Dendritic cell treated with granulocyte-macrophage colony-stimulating factor and Interleukin-4, amounts not matched to agents 40 ng/mL and 50 ng/mL, for 4 days (primary cell): ENCODE measurements at regions not wholly inside any gene's neighbourhood (a gene's known extent, or its start where the extent isn't known, plus 50 kb on each side); places are given as distances from the start of the nearest gene placed in this dataset.

ENCODE experiments used
- H3K27ac Mint-ChIP-seq: one replicate; pipeline ENCODE4 v1.8.0; 2022; ENCODE audit warnings: mild to moderate bottlenecking, mixed read lengths
- H3K27me3 Mint-ChIP-seq: one replicate; pipeline ENCODE4 v1.8.0; 2022; ENCODE audit warnings: mild to moderate bottlenecking, mixed read lengths
- H3K36me3 Mint-ChIP-seq: one replicate; pipeline ENCODE4 v1.8.0; 2022; ENCODE audit warnings: low read depth, mixed read lengths
- H3K4me1 Mint-ChIP-seq: one replicate; pipeline ENCODE4 v1.8.0; 2022; ENCODE audit warnings: low read depth, mixed read lengths
- H3K4me3 Mint-ChIP-seq: one replicate; pipeline ENCODE4 v1.8.0; 2022; ENCODE audit warnings: mild to moderate bottlenecking, moderate library complexity, mixed read lengths
- H3K9me3 Mint-ChIP-seq: one replicate; pipeline ENCODE4 v1.8.0; 2022; ENCODE audit warnings: mixed read lengths
- intact Hi-C: fragments of 100-400 bp; cut with micrococcal nuclease; formaldehyde crosslinking; loops from one replicate; pipeline ENCODE4 v1.15.0; 2022

DNA sequence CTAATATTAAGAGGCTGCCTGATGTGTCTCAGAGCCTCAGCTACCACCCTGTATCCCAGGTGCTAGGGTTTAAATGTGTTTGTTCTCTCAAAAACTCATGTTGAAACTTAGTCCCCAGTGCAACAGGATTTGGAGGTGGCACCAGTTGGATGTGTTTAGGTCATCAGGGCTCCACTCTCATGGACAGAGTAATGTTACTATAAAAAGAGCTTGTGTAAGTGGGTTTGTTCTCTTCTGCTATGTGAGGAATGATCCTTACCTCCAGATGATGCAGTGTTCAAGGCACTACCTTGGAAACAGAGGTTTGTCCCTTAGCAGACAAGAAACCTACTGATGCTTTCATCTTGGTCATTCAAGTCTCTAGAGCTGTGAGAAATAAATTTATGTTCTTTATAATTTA is 164.9 kb upstream of the EPHA7 start:
- Mint-ChIP-seq H3K27ac (no peak overlapping the region), H3K36me3 (no peaks in the 10 kb centered on the region), H3K4me1 (no peaks in the 10 kb centered on the region), H3K4me3 (no peak overlapping the region), H3K27me3 (no peaks in the 10 kb centered on the region), H3K9me3 (no peaks in the 10 kb centered on the region)
- intact Hi-C loops = no loop called here

DNA sequence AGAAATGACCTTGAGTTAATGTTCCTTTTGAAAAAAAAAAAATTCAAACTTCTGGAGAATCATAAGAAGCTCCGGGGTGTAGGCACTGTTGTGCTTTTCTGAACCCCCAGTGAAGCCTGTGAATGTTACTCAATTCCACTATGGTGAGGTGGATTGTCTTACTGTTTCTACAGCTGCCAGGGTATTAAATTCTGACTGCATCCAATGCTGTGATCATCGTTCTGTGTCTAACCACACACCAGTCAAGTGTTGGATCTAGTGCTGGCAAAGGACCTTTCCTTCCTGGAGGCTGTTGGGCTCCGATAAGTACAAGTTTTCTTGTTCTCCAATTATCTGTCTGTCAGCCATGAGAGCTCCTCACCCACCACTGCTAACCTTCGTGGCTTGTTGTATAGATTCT is 162.0 kb upstream of the EPHA7 start:
- Mint-ChIP-seq H3K4me1 (no peaks in the 10 kb centered on the region), H3K27me3 (no peaks in the 10 kb centered on the region), H3K4me3 (no peak overlapping the region), H3K9me3 (no peaks in the 10 kb centered on the region), H3K36me3 (no peaks in the 10 kb centered on the region), H3K27ac (no peak overlapping the region)
- intact Hi-C loops = no loop called here

DNA sequence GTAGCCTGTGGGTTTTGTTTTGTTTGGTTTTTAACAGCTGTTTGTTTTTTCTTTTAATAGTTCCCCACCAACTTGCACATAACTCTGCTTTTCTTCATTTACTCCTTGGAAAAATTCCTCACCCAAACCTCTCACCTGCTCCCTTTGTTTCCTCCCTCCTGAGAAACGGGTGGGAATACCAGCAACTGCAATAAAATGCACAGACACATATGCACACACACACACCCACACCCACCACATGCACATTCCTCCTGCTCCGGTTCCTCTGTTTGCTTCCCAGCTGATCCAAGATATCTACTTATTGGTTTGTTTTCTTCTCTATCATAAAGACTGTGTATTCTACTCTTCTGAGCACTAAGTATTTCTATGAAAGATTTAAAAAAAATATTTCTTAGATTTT is 161.1 kb upstream of the EPHA7 start:
- Mint-ChIP-seq H3K9me3 (no peaks in the 10 kb centered on the region), H3K27me3 (no peaks in the 10 kb centered on the region), H3K4me1 (no peaks in the 10 kb centered on the region), H3K27ac (no peak overlapping the region), H3K36me3 (no peaks in the 10 kb centered on the region), H3K4me3 (no peak overlapping the region)
- intact Hi-C loops = no loop called here

DNA sequence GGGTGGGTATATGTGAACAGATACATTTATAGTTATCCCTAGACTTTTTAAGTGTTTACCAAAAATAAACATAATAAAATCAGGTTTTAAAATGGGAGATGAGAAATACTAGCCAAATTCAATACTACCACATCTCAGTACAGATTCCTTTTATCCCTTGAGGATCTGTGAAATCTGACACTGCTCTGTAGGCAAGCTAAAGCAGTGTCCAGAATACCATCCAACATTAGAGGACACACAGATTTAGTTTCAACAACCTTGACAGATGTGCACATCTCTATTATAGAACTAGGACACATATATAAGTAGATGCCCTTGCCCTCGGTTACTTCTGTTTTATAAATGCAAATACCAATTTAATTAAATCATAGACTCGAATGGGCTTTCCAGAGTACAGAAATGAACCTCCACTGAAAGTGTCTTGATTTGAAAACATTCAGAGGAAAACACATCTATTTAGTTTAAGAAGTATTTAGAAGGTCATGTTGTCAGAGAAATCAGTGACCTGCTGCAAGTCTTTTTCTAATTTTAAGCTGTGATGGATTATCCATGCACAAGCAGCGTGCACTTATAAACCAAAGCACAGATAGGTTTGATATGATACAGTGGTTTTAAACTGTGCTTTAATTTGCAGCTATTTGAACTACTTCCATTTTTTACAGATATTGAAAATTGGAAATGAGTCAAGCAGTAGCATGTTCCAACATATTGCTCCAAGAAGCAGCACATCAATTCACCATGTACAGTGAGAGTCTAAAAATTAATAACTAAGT is 156.3 kb upstream of the EPHA7 start:
- Mint-ChIP-seq H3K9me3 (no peaks in the 10 kb centered on the region), H3K36me3 (no peaks in the 10 kb centered on the region), H3K27me3 (no peaks in the 10 kb centered on the region), H3K4me3 (no peak overlapping the region), H3K4me1 (no peaks in the 10 kb centered on the region), H3K27ac (no peak overlapping the region)
- intact Hi-C loops = no loop called here

DNA sequence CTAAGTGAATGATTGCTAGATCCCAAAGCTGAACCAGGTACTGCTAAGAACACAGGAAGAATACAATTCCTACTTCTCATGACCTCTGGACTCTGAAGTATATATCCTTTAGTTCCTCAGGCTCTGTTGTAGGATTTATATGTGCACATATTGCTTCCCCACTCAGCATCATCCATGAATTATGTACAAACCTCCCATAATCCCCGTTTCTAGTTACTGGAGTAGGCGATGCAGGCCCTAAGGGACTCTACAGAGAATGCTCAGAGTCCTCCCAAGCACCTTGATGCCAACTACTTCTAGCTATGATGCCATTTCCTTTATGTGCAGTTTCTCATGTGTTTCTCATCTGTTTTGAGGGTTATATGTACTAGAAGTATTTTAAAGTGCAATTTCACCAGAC is 154.9 kb upstream of the EPHA7 start:
- Mint-ChIP-seq H3K4me1 (no peaks in the 10 kb centered on the region), H3K27me3 (no peaks in the 10 kb centered on the region), H3K27ac (no peak overlapping the region), H3K4me3 (no peak overlapping the region), H3K36me3 (no peaks in the 10 kb centered on the region), H3K9me3 (no peaks in the 10 kb centered on the region)
- intact Hi-C loops = no loop called here

DNA sequence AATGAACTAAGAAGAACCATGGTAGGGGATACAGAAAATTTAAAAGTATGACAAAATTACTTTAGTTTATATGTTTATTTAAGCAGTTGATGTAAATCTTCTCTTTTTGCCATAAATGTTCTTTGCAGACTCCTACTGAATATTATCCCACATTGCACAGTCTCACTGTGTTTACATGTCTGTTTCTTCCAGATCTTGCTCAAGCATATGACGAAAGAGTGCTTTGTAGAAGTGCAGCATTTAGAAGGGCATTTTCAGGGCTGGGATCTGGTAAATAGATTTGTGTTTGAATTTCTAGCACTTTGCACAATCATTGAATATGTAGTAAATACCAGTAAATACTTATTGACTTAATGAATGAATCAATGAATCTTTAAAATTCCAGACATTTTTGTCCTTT is 152.0 kb upstream of the EPHA7 start:
- H3K36me3 Mint-ChIP-seq = no peaks in the 10 kb centered on the region
- H3K9me3 Mint-ChIP-seq = no peaks in the 10 kb centered on the region
- H3K4me1 Mint-ChIP-seq = no peaks in the 10 kb centered on the region
- no peak overlapping the region for H3K27ac Mint-ChIP-seq
- H3K4me3 Mint-ChIP-seq = no peak overlapping the region
- intact Hi-C loops = no loop called here
- H3K27me3 Mint-ChIP-seq = no peaks in the 10 kb centered on the region

DNA sequence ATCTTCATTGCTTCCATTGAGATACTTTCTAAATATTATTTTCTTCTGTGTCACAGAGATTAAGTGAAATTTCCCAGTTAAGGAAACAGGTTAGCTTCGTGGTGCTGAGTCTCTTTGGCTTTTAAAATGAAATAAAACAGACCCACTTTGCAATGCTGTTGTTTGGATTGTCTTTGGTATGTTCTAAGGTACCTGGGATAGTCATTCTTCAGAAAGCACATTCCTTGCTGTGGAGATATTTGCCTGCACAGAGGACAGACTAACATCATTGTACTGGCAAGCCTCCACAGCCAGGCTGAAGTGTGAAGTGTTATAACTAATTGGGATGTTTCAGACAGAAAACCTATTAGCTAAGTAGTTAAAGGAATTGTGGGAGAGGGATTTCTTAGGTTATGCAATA is 148.8 kb upstream of the EPHA7 start:
- no peaks in the 10 kb centered on the region for H3K4me1 Mint-ChIP-seq
- intact Hi-C loops = no loop called here
- no peaks in the 10 kb centered on the region for H3K9me3 Mint-ChIP-seq
- no peaks in the 10 kb centered on the region for H3K36me3 Mint-ChIP-seq
- no peak overlapping the region for H3K27ac Mint-ChIP-seq
- H3K27me3 Mint-ChIP-seq = no peaks in the 10 kb centered on the region
- no peak overlapping the region for H3K4me3 Mint-ChIP-seq

DNA sequence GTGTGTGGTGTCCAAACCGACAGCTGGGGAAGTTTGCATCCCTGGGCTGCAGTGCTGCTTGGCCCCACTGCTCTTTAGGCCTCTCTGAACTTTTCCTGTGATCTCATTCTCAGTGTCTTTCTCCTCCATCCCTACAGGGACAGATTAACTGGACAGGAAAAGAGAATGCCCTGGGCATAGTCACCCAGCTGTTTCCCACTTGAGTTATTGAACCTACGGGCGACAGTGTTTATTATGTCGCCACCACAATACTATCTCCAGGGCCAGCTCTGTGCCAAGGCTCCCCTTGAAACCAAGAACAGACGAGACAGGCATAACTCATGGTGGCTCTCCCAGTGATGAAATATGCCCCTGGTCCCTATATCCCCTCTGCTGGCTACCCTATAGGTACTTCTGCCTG is 147.8 kb upstream of the EPHA7 start:
- H3K4me1 Mint-ChIP-seq = no peaks in the 10 kb centered on the region
- no peaks in the 10 kb centered on the region for H3K9me3 Mint-ChIP-seq
- no peak overlapping the region for H3K4me3 Mint-ChIP-seq
- intact Hi-C loops = no loop called here
- no peaks in the 10 kb centered on the region for H3K36me3 Mint-ChIP-seq
- H3K27me3 Mint-ChIP-seq = no peaks in the 10 kb centered on the region
- H3K27ac Mint-ChIP-seq = no peak overlapping the region

DNA sequence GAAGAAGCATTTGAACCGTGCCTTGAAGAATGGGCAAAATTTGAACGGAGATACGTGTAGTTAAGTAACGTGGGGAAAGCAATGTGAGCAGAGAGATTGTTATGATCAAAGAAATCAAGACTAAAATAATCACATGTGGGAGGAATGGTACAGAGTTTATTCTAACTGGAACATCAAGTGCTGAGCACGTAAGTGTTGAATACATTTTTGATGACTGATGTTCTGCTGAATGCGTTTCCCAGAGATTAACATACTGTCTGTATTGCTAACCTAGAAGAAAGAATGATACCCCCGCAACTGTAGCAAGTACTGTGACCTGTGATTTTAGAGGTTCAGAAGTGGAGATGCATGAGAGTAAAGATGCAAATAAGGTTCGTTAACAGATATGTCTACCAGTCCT is 146.9 kb upstream of the EPHA7 start:
- intact Hi-C loops = no loop called here
- Mint-ChIP-seq H3K4me1 (no peaks in the 10 kb centered on the region), H3K27ac (no peak overlapping the region), H3K27me3 (no peaks in the 10 kb centered on the region), H3K9me3 (no peaks in the 10 kb centered on the region), H3K36me3 (no peaks in the 10 kb centered on the region), H3K4me3 (no peak overlapping the region)

DNA sequence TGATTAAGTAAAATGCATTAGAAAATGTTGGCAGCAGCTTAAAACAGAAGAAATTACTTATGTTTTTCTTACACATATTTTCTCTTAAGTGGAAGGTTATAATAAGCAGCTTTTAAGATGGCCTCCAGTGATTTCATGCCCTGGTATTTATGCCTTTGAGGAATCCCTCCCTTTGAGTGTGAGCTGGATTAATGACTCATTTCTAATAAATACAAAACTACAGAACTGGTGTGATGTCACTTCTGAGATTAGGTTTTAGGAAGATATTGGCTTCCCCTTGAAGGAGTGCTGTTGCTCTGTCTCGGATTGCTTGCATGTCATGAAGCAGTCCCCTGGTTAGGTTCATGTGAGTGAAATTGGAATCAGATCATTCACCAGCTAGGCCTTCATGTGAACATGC is 143.2 kb upstream of the EPHA7 start:
- no peaks in the 10 kb centered on the region for H3K9me3 Mint-ChIP-seq
- intact Hi-C loops = no loop called here

DNA sequence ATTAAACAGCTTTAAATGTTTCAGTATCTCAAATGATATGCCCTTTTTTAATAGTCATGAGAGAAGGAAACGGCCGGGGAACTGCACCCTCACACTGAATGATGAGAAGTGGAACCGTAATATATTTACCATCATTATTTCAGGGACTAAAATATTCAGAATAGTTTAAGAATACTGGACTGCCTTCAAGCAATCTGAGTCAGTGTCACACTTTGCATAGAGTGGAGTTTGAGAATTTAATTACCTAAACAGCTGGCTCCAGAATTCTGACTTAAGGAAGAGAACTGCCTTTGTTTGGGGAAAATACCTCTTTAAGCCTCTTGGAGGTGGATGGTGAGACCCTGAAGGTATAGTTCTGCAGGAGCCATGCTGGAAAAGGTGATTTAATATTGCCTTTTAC is 135.9 kb upstream of the EPHA7 start:
- Mint-ChIP-seq H3K27me3 (no peaks in the 10 kb centered on the region), H3K9me3 (no peaks in the 10 kb centered on the region), H3K4me3 (no peak overlapping the region), H3K4me1 (no peaks in the 10 kb centered on the region), H3K36me3 (no peaks in the 10 kb centered on the region), H3K27ac (no peak overlapping the region)
- intact Hi-C loops = no loop called here

More for the DNA sequence above, 143.2 kb upstream of the EPHA7 start:
- Mint-ChIP-seq H3K27ac (no peak overlapping the region), H3K4me3 (no peak overlapping the region), H3K27me3 (no peaks in the 10 kb centered on the region), H3K36me3 (no peaks in the 10 kb centered on the region), H3K4me1 (no peaks in the 10 kb centered on the region)

DNA sequence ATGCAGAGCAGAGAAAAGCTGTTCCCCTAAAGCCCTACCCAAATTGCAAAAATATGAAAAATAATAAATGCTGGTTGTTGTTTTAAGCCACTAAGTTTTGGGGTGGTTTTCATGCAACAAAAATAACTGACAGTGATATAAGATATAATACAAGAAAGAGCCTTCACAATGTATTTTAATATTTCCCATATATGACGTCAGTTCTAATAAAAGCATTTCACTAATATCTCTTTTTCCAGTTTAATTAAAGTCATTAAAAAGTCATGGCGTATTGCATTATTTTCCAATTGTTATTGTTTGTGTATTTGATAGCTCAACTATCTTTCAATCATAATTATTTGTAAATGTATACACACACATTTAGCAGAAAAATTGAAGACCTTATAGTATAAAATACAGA is 134.7 kb upstream of the EPHA7 start:
- Mint-ChIP-seq H3K4me3 (no peak overlapping the region), H3K4me1 (no peaks in the 10 kb centered on the region), H3K36me3 (no peaks in the 10 kb centered on the region), H3K9me3 (no peaks in the 10 kb centered on the region), H3K27me3 (no peaks in the 10 kb centered on the region), H3K27ac (no peak overlapping the region)
- intact Hi-C loops = no loop called here

DNA sequence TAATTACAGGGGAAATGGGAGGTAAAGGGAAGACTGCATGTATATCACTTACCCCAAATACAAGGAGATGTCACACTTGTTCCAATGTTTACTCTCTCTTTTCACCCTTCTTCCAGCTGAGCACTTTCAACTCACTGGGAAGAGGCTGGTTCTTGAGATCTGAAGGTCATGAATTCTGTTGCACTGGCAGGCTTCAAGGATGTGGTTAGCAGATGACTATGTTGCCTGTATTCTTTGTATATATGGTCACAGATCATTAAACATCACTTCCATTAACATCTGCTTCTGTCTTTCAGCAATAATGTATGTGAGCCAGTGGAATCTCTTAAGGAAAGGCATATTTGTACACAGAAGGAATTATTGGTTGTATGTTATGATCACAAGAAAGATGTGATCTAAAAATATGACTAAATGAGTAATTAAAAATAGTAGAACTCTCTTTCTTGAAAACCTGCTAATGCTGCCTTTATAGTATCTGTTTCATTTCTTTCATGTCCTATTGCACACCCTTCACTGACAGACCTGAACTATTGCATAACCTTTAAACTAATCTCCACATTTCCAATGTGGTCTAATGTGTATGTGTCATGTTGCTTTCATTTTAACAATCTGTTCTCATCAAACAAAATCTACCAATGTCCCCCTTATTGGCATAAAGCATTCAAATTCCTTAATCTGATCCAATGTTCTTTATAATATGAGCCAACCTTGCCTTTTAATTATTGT is 131.4 kb upstream of the EPHA7 start:
- Mint-ChIP-seq H3K4me1 (no peaks in the 10 kb centered on the region), H3K9me3 (peaks cover 16% of the 10 kb centered on the region), H3K27ac (no peak overlapping the region), H3K4me3 (no peak overlapping the region), H3K27me3 (no peaks in the 10 kb centered on the region), H3K36me3 (no peaks in the 10 kb centered on the region)
- intact Hi-C loops = no loop called here

DNA sequence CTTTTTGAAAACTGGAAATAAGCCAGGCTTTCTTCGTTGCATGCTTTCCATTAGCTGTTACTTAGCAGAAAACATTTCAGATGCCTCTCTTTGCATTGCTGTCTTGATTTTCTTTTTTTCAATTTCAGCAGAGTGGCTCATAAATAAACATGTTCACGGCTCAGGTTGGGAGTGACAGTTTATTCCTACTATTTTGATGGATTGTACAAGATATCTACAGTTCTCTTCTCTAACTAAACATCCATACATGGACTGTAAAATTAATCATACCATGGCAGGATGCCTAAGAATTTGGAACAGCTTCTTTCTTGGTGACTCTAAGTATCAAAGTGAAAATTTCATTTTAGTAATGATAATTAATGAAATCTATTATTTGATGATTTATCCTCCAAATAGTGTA is 130.5 kb upstream of the EPHA7 start:
- H3K27ac Mint-ChIP-seq = no peak overlapping the region
- H3K4me3 Mint-ChIP-seq = no peak overlapping the region
- intact Hi-C loops = no loop called here
- H3K9me3 Mint-ChIP-seq = peaks cover 16% of the 10 kb centered on the region
- no peaks in the 10 kb centered on the region for H3K4me1 Mint-ChIP-seq
- no peaks in the 10 kb centered on the region for H3K36me3 Mint-ChIP-seq
- H3K27me3 Mint-ChIP-seq = no peaks in the 10 kb centered on the region
